A673 (cell line): ENCODE measurements at regions not wholly inside any gene's neighbourhood (a gene's known extent, or its start where the extent isn't known, plus 50 kb on each side); places are given as distances from the start of the nearest gene placed in this dataset.

Source experiments
- CTCF ChIP-seq: fragments of 300-800, 200-600 bp; sonication (generic); conservative IDR thresholded peaks from 2 replicates; pipeline ENCODE4 v1.5.1; 2017; ENCODE audit warnings: low read depth, mild to moderate bottlenecking, antibody characterized with exemption, low read length, moderate library complexity, mixed read lengths
- EZH2 ChIP-seq: fragments of 200-600 bp; sonication (generic); IDR thresholded peaks from 2 replicates; pipeline ENCODE4 v1.6.1; 2017; ENCODE audit warnings: borderline replicate concordance, low read depth, mild to moderate bottlenecking, mixed read lengths, antibody characterized with exemption, low read length; ENCODE audit not compliant: poor library complexity, severe bottlenecking

- TF ChIP-seq CTCF (no peak), EZH2 (no peak)
These were observed 127.9 kb downstream of the TUSC7 start for GRCh38 chr3:116837483-116837882.
